ENCODE measurements at regions not wholly inside any gene's neighbourhood (a gene's known extent, or its start where the extent isn't known, plus 50 kb on each side); places are given as distances from the start of the nearest gene placed in this dataset.
"Not testable (repeated sequence)": the region's sequence is repeated elsewhere in the genome, so short reads cannot be mapped to it uniquely, and the experiment has no call there.

DNA sequence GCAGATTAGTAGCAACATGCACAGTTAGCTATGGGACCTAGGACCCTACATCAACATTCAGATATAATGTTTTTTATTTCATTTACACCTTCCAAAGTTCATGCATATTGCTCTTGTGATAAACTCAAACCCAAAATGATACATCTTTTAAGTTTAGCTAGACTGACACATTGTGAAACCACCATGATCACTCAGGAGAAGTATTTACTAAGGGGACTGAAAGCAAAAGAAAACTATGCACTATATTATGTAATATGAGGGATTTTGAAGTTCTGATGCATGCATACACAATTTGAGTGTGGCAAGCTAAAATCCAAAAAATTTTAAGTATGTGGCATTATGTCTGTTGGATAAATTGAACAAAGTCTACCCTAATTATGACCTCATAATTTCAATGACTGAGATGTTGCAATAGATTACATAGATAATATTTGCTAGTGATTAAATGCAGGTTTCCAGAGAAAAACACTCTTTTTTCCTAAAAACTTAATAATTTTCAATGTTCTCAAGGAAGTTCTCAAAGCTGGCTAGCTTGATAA lies 914.8 kb upstream of the GRIA3 start:
- H3K9me3 ChIP-seq (ENCODE audit: control insufficient read depth, insufficient read depth, low read length), result no peaks in the 10 kb centered on the region
- no peak overlapping the region for H3K27ac ChIP-seq (ENCODE audit: low read depth, low read length)
- TF ChIP-seq EZH2phosphoT487 (IDR thresholded peaks at IDR 0.05; ENCODE audit: borderline replicate concordance, low read length), result no peak
- H3K36me3 ChIP-seq (ENCODE audit: control insufficient read depth, low read length), result no peaks in the 10 kb centered on the region
- no peak overlapping the region for H3K4me2 ChIP-seq (ENCODE audit: low read length)
- H4K20me1 ChIP-seq (ENCODE audit: control insufficient read depth, insufficient read depth, low read depth, low read length), result no peaks in the 10 kb centered on the region
- no peaks in the 10 kb centered on the region for H3K79me2 ChIP-seq (ENCODE audit: control insufficient read depth, low read length)
- H3K4me3 ChIP-seq (ENCODE audit: low read length), result no peak overlapping the region
- no peaks in the 10 kb centered on the region for H3K27me3 ChIP-seq (ENCODE audit: control insufficient read depth, low read length)
- no peaks in the 10 kb centered on the region for H3F3A ChIP-seq (ENCODE audit: control insufficient read depth, insufficient read depth)
- H3K4me1 ChIP-seq (ENCODE audit: control insufficient read depth, low read length), result no peaks in the 10 kb centered on the region
- H3K9me2 ChIP-seq (replicated peaks; ENCODE audit: control insufficient read depth, low read length), result no peaks in the 10 kb centered on the region

DNA sequence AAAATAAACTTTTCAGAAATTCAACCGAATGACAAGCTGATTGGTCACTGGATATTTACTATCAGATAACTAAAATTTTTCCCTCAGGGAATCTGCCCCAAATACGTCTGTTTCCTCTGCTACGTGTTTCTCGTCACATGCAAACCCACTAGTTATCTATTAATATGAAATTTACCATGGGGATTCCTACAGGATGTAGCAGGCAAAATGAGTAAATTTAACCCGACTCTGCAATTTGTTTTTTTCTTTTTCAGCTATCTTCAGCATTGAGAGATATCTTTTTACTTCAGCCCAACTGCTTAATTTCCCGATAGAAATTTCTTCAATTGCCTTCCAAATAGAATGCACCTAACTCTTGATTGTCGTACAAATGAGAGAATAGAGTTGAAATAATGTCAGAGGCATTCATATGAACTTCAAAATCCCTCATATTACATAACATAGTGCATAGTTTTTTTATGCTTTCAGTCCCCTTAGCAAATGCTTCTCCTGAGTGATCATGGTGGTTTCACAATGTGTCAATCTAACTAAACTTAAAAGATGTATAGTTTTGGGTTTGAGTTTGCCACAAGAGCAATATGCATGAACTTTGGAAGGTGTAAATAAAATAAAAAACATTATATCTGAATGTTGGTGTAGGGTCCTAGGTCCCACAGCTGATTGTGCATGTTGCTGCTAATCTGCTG lies 913.1 kb upstream of the GRIA3 start:
- Histone ChIP-seq H3K9me3 (ENCODE audit: control insufficient read depth, insufficient read depth, low read length) (no peaks in the 10 kb centered on the region), H3K27ac (ENCODE audit: low read depth, low read length) (no peak overlapping the region)

DNA sequence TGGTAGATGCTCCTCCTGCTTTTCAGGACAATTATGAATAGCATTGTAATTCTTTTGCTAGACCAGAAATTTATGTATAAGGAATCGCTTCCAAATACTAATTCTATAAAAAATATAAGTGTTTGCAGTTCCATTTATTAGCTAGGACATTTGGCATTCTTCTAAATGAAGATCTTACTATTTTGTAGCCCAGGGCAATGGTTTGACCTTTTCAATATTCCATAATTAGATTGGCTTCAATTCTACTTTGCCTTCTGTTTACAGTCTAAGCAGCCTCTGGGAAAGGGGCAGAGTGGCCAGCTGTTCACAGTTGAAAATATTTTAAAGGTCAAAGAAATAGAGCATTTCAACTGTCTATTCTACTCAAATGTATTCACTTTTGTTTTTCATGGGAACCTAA lies 912.1 kb upstream of the GRIA3 start:
- Histone ChIP-seq H3K9me3 (ENCODE audit: control insufficient read depth, insufficient read depth, low read length) (no peaks in the 10 kb centered on the region), H4K20me1 (ENCODE audit: control insufficient read depth, insufficient read depth, low read depth, low read length) (no peaks in the 10 kb centered on the region), H3K79me2 (ENCODE audit: control insufficient read depth, low read length) (no peaks in the 10 kb centered on the region), H3K4me2 (ENCODE audit: low read length) (no peak overlapping the region), H3K4me3 (ENCODE audit: low read length) (no peak overlapping the region), H3K27ac (ENCODE audit: low read depth, low read length) (no peak overlapping the region), H3F3A (ENCODE audit: control insufficient read depth, insufficient read depth) (no peaks in the 10 kb centered on the region), H3K36me3 (ENCODE audit: control insufficient read depth, low read length) (no peaks in the 10 kb centered on the region), H3K9me2 (replicated peaks; ENCODE audit: control insufficient read depth, low read length) (no peaks in the 10 kb centered on the region), H3K27me3 (ENCODE audit: control insufficient read depth, low read length) (no peaks in the 10 kb centered on the region), H3K4me1 (ENCODE audit: control insufficient read depth, low read length) (no peaks in the 10 kb centered on the region)
- no peak for TF ChIP-seq EZH2phosphoT487 (IDR thresholded peaks at IDR 0.05; ENCODE audit: borderline replicate concordance, low read length)
- TF ChIP-seq, protein P1, sequence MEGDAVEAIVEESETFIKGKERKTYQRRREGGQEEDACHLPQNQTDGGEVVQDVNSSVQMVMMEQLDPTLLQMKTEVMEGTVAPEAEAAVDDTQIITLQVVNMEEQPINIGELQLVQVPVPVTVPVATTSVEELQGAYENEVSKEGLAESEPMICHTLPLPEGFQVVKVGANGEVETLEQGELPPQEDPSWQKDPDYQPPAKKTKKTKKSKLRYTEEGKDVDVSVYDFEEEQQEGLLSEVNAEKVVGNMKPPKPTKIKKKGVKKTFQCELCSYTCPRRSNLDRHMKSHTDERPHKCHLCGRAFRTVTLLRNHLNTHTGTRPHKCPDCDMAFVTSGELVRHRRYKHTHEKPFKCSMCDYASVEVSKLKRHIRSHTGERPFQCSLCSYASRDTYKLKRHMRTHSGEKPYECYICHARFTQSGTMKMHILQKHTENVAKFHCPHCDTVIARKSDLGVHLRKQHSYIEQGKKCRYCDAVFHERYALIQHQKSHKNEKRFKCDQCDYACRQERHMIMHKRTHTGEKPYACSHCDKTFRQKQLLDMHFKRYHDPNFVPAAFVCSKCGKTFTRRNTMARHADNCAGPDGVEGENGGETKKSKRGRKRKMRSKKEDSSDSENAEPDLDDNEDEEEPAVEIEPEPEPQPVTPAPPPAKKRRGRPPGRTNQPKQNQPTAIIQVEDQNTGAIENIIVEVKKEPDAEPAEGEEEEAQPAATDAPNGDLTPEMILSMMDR (IDR thresholded peaks at IDR 0.05; ENCODE audit: low read depth, low read length, poor library complexity, severe bottlenecking), result no peak

More for the DNA sequence above, 913.1 kb upstream of the GRIA3 start:
- TF ChIP-seq, protein P1 (IDR thresholded peaks at IDR 0.05; ENCODE audit: low read depth, low read length, poor library complexity, severe bottlenecking), result no peak
- TF ChIP-seq EZH2phosphoT487 (IDR thresholded peaks at IDR 0.05; ENCODE audit: borderline replicate concordance, low read length), result no peak
- H4K20me1 ChIP-seq (ENCODE audit: control insufficient read depth, insufficient read depth, low read depth, low read length), result no peaks in the 10 kb centered on the region
- no peaks in the 10 kb centered on the region for H3K79me2 ChIP-seq (ENCODE audit: control insufficient read depth, low read length)
- H3K27me3 ChIP-seq (ENCODE audit: control insufficient read depth, low read length), result no peaks in the 10 kb centered on the region
- H3F3A ChIP-seq (ENCODE audit: control insufficient read depth, insufficient read depth), result no peaks in the 10 kb centered on the region
- no peaks in the 10 kb centered on the region for H3K36me3 ChIP-seq (ENCODE audit: control insufficient read depth, low read length)
- H3K4me1 ChIP-seq (ENCODE audit: control insufficient read depth, low read length), result no peaks in the 10 kb centered on the region
- no peaks in the 10 kb centered on the region for H3K9me2 ChIP-seq (replicated peaks; ENCODE audit: control insufficient read depth, low read length)
- no peak overlapping the region for H3K4me3 ChIP-seq (ENCODE audit: low read length)
- H3K4me2 ChIP-seq (ENCODE audit: low read length), result no peak overlapping the region

DNA sequence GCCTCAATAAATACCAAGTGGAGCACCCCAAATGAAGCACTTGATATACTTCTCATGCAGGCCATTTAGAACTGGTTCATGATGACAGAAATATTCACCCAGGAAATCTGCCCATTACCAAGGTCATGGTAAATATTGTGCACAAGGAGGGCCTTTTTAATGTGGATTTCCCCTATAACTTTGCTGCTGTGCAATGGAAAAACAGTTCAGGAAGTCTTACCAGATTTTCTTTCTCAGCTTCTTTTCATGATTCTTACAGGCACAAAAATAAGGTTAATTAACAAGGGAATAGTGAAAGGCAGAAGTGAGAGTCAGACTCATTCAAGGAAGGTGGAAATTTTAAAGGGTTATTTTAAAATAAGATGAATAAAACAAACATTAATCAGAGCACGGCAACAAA lies 904.3 kb upstream of the GRIA3 start:
- H3F3A ChIP-seq (ENCODE audit: control insufficient read depth, insufficient read depth), result no peaks in the 10 kb centered on the region
- H3K4me3 ChIP-seq (ENCODE audit: low read length), result no peak overlapping the region
- H3K27ac ChIP-seq (ENCODE audit: low read depth, low read length), result no peak overlapping the region
- H3K79me2 ChIP-seq (ENCODE audit: control insufficient read depth, low read length), result no peaks in the 10 kb centered on the region
- no peaks in the 10 kb centered on the region for H4K20me1 ChIP-seq (ENCODE audit: control insufficient read depth, insufficient read depth, low read depth, low read length)
- H3K9me2 ChIP-seq (replicated peaks; ENCODE audit: control insufficient read depth, low read length), result no peaks in the 10 kb centered on the region
- no peak overlapping the region for H3K4me2 ChIP-seq (ENCODE audit: low read length)
- H3K27me3 ChIP-seq (ENCODE audit: control insufficient read depth, low read length), result no peaks in the 10 kb centered on the region
- H3K4me1 ChIP-seq (ENCODE audit: control insufficient read depth, low read length), result no peaks in the 10 kb centered on the region
- no peaks in the 10 kb centered on the region for H3K36me3 ChIP-seq (ENCODE audit: control insufficient read depth, low read length)
- H3K9me3 ChIP-seq (ENCODE audit: control insufficient read depth, insufficient read depth, low read length), result no peaks in the 10 kb centered on the region
- TF ChIP-seq EZH2phosphoT487 (IDR thresholded peaks at IDR 0.05; ENCODE audit: borderline replicate concordance, low read length), result no peak
- TF ChIP-seq, protein P1 (IDR thresholded peaks at IDR 0.05; ENCODE audit: low read depth, low read length, poor library complexity, severe bottlenecking), result no peak

DNA sequence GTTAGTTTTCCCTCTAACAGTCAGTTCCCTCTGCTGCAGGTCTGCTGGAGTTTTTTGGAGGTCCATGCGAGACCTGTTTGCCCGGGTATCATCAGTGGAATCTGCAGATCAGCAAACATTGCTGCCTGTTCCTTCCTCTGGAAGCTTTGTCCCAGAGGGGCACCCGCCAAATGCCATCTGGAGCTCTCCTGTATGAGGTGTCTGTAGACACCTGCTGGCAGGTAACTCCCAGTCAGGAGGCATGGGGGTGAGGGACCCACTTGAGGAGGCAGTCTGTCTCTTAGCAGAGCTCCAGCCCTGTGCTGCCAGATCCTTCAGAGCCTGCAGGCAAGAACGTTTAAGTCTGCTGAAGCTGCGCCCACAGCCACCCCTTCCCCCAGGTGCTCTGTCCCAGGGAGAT lies 884.3 kb upstream of the GRIA3 start:
- H3K36me3 ChIP-seq (ENCODE audit: control insufficient read depth, low read length); H3K9me3 ChIP-seq (ENCODE audit: control insufficient read depth, insufficient read depth, low read length); H3K4me1 ChIP-seq (ENCODE audit: control insufficient read depth, low read length); H3F3A ChIP-seq (ENCODE audit: control insufficient read depth, insufficient read depth); H3K27me3 ChIP-seq (ENCODE audit: control insufficient read depth, low read length); H3K79me2 ChIP-seq (ENCODE audit: control insufficient read depth, low read length); H3K9me2 ChIP-seq (replicated peaks; ENCODE audit: control insufficient read depth, low read length); H3K27ac ChIP-seq (ENCODE audit: low read depth, low read length); H3K4me3 ChIP-seq (ENCODE audit: low read length); H3K4me2 ChIP-seq (ENCODE audit: low read length); H4K20me1 ChIP-seq (ENCODE audit: control insufficient read depth, insufficient read depth, low read depth, low read length): not testable (repeated sequence)
